ENCODE measurements at regions not wholly inside any gene's neighbourhood (a gene's known extent, or its start where the extent isn't known, plus 50 kb on each side); places are given as distances from the start of the nearest gene placed in this dataset.

DNA sequence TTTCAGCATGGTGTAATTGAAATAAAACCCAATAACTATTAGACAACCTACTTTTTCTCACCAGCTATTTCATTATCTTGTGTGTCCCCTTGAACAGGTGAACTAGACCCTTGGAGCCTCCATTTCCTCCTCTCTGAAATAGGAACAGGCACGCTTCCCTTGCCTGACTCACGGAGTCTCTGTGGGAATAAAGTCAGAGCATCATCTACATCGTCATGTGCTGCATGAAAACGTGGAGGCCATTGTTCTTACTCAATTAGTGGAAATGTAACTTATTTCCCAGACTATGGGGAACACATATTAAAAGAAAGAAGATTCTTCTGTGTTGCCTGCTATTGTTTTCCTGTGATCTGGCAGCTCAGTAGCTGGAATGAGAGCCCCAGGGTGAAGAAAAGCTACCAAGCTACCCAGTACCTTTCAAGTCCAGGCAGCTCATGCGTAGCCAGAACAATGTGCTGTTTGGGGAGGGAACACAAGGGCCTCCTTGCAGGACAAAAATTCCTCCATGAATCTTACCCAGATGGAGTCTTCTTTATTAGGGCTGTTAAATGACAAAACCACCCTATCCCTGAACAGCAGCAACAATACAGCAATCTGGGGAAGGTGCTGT lies 59.8 kb downstream of the SOX11 start:
- TF ChIP-seq, protein P1, sequence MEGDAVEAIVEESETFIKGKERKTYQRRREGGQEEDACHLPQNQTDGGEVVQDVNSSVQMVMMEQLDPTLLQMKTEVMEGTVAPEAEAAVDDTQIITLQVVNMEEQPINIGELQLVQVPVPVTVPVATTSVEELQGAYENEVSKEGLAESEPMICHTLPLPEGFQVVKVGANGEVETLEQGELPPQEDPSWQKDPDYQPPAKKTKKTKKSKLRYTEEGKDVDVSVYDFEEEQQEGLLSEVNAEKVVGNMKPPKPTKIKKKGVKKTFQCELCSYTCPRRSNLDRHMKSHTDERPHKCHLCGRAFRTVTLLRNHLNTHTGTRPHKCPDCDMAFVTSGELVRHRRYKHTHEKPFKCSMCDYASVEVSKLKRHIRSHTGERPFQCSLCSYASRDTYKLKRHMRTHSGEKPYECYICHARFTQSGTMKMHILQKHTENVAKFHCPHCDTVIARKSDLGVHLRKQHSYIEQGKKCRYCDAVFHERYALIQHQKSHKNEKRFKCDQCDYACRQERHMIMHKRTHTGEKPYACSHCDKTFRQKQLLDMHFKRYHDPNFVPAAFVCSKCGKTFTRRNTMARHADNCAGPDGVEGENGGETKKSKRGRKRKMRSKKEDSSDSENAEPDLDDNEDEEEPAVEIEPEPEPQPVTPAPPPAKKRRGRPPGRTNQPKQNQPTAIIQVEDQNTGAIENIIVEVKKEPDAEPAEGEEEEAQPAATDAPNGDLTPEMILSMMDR (IDR thresholded peaks at IDR 0.05; ENCODE audit: low read depth, low read length, missing control alignments), result no peak
- H3K4me3 ChIP-seq (ENCODE audit: low read depth, low read length), result no peak overlapping the region
- no peak for DNase-seq (ENCODE audit: low read depth)

DNA sequence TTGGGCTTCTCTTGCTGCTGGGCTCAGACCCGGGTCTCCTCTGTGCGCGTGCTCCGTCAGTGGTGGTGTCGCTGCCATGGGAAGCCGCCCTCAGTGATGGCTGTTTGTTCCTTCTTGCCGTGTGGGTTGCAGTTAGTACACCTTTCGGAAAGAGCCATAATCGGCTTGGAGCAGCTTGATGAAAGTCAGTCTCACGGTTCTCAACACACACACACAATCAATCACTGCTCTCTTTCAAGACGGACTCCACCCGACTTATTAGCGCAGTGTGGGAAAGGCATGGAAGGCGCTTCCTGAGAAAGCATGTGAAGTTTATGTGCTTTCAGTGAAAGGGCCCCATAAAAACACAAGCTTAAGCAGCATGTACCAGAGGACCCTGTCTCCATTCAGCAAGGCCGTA lies 64.1 kb downstream of the SOX11 start:
- DNase-seq (ENCODE audit: low read depth), result no peak
- TF ChIP-seq, protein P1 (IDR thresholded peaks at IDR 0.05; ENCODE audit: low read depth, low read length, missing control alignments), result no peak
- H3K4me3 ChIP-seq (ENCODE audit: low read depth, low read length), result no peak overlapping the region

DNA sequence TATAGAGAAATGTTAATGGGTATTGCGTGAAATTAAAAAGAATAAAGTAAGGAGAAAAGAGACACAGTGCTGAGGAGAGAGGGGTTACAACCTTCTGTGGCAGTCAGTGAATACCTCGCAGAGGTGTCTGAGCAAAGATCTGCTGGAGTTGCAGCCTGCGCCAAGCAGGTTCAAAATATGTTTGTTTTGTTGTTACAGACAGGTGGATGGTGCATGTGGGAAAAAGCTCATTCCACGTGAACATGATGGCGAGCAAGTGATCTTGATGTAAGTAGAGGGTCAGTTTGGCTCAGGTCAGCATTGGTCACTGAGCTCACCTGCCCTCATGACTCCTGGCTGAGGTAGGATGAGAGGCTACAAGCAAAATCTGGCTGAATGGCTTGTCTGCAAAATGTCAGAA lies 66.2 kb downstream of the SOX11 start:
- no peak overlapping the region for H3K4me3 ChIP-seq (ENCODE audit: low read depth, low read length)
- DNase-seq (ENCODE audit: low read depth), result no peak
- TF ChIP-seq, protein P1 (IDR thresholded peaks at IDR 0.05; ENCODE audit: low read depth, low read length, missing control alignments), result no peak

DNA sequence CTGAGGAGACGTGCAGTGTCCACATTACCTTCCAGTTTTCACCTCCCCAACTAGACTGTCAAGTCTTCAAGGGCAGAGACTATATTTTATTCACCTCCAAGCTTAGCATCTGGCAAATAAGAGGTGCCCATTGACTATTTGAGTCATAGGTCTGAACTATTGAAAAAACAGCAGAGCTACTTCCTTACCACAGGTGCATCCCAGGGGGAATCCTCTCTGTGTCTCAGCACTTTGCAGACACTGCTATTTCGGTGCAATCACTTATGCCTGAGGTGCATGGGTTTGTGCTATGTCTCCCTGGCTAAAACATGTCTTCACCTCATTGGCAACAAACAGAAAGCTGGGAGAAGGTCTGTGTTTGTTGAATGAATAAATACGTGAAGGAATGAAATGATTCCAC lies 67.8 kb downstream of the SOX11 start:
- H3K4me3 ChIP-seq (ENCODE audit: low read depth, low read length), result no peak overlapping the region
- TF ChIP-seq, protein P1 (IDR thresholded peaks at IDR 0.05; ENCODE audit: low read depth, low read length, missing control alignments), result no peak
- no peak for DNase-seq (ENCODE audit: low read depth)

DNA sequence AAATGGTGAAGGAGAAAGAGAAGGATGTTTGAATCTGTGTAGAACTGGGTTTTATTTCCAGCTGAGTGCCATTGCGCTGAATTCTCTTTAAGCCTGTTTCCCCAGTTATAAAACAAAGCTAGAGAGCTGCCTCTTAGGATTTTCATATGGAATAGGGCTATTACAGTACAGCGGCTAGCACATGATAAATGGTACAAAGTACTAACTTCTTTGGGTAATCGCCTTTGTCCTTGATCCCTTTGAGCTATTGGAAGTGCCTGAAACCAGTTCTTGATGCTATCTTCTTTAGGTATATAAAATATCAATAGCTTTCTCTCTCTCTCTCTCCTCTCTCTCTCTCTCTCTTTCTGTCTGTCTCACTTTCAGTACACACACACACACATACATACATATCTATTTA lies 71.3 kb downstream of the SOX11 start:
- H3K4me3 ChIP-seq (ENCODE audit: low read depth, low read length), result no peak overlapping the region
- TF ChIP-seq, protein P1 (IDR thresholded peaks at IDR 0.05; ENCODE audit: low read depth, low read length, missing control alignments), result no peak
- no peak for DNase-seq (ENCODE audit: low read depth)

DNA sequence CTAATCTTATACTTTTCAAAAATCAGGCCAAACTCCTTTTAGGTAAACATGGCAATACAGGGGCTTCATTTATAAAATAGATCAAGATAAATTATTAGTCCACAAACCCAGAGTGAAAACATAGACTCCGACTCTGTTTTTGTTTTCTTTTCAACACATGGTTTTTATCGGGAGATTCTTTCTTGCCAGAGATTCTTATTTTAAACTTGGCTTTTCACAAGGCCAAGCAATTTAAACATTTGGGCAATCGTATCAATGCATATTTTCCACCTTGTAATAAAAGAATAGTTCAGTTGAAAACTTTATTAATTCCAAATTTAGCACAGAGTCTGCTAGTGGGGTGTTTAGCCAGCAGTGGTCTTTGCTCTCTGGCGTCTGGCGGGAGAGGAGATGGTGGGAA lies 71.9 kb downstream of the SOX11 start:
- DNase-seq (ENCODE audit: low read depth), result no peak
- no peak overlapping the region for H3K4me3 ChIP-seq (ENCODE audit: low read depth, low read length)
- TF ChIP-seq, protein P1 (IDR thresholded peaks at IDR 0.05; ENCODE audit: low read depth, low read length, missing control alignments), result no peak

DNA sequence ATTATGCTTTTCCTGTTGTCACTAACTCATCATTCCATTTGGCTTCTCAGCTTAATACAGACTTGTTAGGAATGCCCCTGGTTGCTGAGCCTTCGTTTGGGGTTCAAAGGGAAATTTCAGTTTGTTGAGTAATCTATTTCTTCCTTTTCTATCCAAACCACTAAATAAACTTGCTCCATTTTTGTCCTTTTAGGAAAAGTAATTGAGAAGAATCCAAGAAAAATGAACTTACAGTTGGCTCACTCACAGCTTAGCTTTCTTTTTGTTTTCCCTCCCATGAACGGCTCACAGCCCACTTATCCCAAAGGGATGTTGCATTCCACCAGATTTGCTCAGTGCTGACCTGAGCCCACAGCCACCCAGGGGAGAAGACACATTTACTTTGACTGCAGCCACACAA lies 73.9 kb downstream of the SOX11 start:
- H3K4me3 ChIP-seq (ENCODE audit: low read depth, low read length), result no peak overlapping the region
- TF ChIP-seq, protein P1 (IDR thresholded peaks at IDR 0.05; ENCODE audit: low read depth, low read length, missing control alignments), result no peak
- no peak for DNase-seq (ENCODE audit: low read depth)

Measured in GM12864 (cell line).